SJSA1 (cell line): ENCODE measurements at regions not wholly inside any gene's neighbourhood (a gene's known extent, or its start where the extent isn't known, plus 50 kb on each side); places are given as distances from the start of the nearest gene placed in this dataset.
"Not testable (repeated sequence)": the region's sequence is repeated elsewhere in the genome, so short reads cannot be mapped to it uniquely, and the experiment has no call there.

Experiments
- DNase-seq, 2 experiments: peaks; one replicate each; pipeline ENCODE4 v3.0.0-alpha.2; 2015 to 2020; ENCODE audit warnings: low spot score in 2 of 2, low read depth in 1 of 2
- H3K27ac ChIP-seq: fragments of 250-450 bp; sonication (Bioruptor Pico); 2 replicates; pipeline ENCODE4 v1.5.1; 2020; ENCODE audit warnings: mild to moderate bottlenecking, moderate library complexity
- H3K27me3 ChIP-seq: fragments of 250-450 bp; sonication (Bioruptor Pico); replicated peaks from 2 replicates; pipeline ENCODE4 v1.5.1; 2020; ENCODE audit warnings: mild to moderate bottlenecking, moderate library complexity
- H3K36me3 ChIP-seq: fragments of 250-450 bp; sonication (Bioruptor Pico); 2 replicates; pipeline ENCODE4 v1.5.1; 2020; ENCODE audit warnings: mild to moderate bottlenecking
- H3K4me1 ChIP-seq: fragments of 250-450 bp; sonication (Bioruptor Pico); replicated peaks from 2 replicates; pipeline ENCODE4 v1.6.1; 2021; ENCODE audit warnings: mild to moderate bottlenecking
- H3K4me3 ChIP-seq: fragments of 250-450 bp; sonication (Bioruptor Pico); 2 replicates; pipeline ENCODE4 v1.5.1; 2020; ENCODE audit warnings: mild to moderate bottlenecking
- H3K9me3 ChIP-seq: fragments of 250-450 bp; sonication (Bioruptor Pico); replicated peaks from 2 replicates; pipeline ENCODE4 v1.5.1; 2020; ENCODE audit warnings: mild to moderate bottlenecking

DNA sequence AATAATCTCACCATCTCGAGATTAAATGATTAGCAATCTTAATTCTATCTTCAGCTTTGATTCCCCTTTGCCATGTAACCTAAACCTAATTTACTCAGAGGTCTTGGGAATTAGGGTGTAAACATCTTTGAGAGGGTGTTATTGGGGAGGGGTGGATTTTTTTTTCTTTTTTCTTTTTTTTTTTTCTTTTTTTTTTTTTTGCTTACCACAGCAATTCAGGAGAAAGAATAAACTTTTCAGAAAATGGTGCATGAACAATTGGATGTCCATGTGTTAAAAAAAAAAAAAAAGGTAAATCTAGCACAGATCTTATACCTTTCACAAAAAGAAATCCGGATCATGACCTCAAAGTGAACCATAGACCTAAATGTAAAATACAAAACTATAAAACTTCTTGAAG lies 160.8 kb upstream of the FANCL start:
- H3K36me3 ChIP-seq = no peaks in the 10 kb centered on the region
- no peaks in the 10 kb centered on the region for H3K9me3 ChIP-seq
- H3K4me3 ChIP-seq = no peak overlapping the region
- no peak overlapping the region for H3K27ac ChIP-seq
- no peak for DNase-seq
- no peaks in the 10 kb centered on the region for H3K27me3 ChIP-seq
- H3K4me1 ChIP-seq = no peaks in the 10 kb centered on the region

DNA sequence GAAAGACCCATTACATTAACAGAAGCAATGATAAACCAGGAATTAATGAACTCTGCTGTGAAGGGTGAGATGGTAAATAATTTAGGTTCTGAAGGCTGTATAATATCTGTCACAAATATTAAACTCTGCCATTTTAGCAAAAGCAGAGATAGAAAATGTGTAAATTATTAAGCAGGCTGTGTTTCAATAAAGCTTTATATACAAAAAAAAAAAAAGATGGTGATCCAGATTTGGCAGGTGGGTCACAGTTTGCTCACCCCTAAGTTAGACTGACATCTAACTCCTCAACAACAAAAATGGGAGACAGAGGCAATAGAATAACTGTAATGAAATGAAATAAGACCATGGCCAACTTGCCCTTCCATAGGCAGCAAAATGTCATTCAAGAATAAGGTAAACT lies 157.3 kb upstream of the FANCL start:
- Histone ChIP-seq H3K27ac (no peak overlapping the region), H3K4me3 (no peak overlapping the region), H3K4me1 (no peaks in the 10 kb centered on the region), H3K27me3 (no peaks in the 10 kb centered on the region), H3K36me3 (no peaks in the 10 kb centered on the region), H3K9me3 (no peaks in the 10 kb centered on the region)
- DNase-seq = no peak

DNA sequence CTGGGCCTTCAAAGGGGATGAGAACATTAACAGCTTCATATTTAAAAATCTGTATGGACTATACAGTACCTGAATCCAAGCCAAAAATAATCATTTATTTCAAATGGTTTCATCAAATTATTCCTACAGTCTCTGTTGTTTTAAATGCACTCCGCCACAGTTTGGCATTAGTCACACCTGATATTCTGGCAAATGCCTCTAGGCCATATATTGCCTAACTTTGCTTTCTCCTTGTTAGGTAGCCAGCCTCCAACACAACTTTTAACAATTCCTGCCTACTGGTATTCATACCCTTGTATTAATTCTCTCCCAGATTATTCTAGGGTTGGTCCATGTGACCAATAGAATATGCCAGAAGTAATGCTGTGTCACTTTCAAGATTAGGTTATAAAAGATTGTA lies 146.6 kb upstream of the FANCL start:
- DNase-seq = no peak
- Histone ChIP-seq H3K4me3 (no peak overlapping the region), H3K27ac (no peak overlapping the region), H3K9me3 (no peaks in the 10 kb centered on the region), H3K36me3 (no peaks in the 10 kb centered on the region), H3K27me3 (no peaks in the 10 kb centered on the region; the same call in 1 of the 2 replicates), H3K4me1 (no peaks in the 10 kb centered on the region)

DNA sequence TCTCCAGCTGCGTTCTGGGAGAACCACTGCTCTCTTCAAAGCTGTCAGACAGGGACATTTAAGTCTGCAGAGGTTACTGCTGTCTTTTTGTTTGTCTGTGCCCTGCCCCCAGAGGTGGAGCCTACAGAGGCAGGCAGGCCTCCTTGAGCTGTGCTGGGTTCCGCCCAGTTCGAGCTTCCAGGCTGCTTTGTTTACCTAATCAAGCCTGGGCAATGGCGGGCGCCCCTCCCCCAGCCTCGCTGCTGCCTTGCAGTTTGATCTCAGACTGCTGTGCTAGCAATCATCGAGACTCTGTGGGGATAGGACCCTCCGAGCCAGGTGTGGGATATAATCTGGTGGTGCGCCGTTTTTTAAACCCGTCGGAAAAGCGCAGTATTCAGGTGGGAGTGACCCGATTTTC lies 145.8 kb upstream of the FANCL start:
- H3K36me3 ChIP-seq, H3K4me3 ChIP-seq, H3K9me3 ChIP-seq, DNase-seq, H3K27me3 ChIP-seq, H3K27ac ChIP-seq, H3K4me1 ChIP-seq: not testable (repeated sequence)

DNA sequence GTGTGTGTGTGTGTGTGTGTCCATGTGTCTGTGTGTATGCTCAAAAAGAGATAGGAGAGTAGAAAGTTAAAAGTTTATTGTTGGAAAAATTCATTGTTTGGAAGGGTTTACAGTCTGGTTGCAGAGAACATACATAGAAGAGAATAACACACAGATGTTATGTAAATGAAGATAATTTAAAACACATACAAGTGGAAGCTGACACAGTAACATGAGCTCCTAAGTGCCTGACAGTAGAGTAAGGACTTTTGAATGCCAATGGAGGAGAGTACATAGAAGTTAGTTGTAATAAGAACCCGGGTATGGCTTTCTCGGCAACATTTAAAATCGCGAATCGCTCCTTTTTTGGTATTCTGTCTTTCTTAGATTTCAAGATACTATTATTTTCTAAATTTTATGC lies 137.0 kb upstream of the FANCL start:
- no peaks in the 10 kb centered on the region; the same call in 1 of the 2 replicates for H3K27me3 ChIP-seq
- H3K4me1 ChIP-seq = no peaks in the 10 kb centered on the region
- no peaks in the 10 kb centered on the region for H3K36me3 ChIP-seq
- no peak overlapping the region for H3K4me3 ChIP-seq
- no peaks in the 10 kb centered on the region for H3K9me3 ChIP-seq
- no peak for DNase-seq
- H3K27ac ChIP-seq = no peak overlapping the region

DNA sequence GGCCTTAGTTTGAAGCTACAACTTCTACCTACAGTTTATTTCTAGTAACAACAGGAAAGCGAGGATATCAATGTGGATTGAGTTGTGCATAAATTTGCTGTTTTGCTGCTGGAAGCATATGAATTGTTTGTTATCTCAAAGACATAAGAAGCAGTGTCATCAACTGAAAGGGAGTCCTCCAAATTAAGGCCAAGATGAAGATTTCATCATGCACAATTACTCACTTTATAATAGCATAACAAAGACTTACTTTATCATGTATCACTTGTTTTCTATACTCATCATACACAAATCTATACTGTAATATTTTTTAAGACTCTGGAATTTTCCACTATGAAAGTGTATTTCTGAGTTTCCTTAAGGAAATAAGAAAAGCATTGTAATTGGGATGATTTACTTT lies 136.1 kb upstream of the FANCL start:
- no peaks in the 10 kb centered on the region for H3K9me3 ChIP-seq
- H3K27me3 ChIP-seq = no peaks in the 10 kb centered on the region; the same call in 1 of the 2 replicates
- H3K27ac ChIP-seq = no peak overlapping the region
- no peak overlapping the region for H3K4me3 ChIP-seq
- no peaks in the 10 kb centered on the region for H3K36me3 ChIP-seq
- DNase-seq = no peak
- no peaks in the 10 kb centered on the region for H3K4me1 ChIP-seq

DNA sequence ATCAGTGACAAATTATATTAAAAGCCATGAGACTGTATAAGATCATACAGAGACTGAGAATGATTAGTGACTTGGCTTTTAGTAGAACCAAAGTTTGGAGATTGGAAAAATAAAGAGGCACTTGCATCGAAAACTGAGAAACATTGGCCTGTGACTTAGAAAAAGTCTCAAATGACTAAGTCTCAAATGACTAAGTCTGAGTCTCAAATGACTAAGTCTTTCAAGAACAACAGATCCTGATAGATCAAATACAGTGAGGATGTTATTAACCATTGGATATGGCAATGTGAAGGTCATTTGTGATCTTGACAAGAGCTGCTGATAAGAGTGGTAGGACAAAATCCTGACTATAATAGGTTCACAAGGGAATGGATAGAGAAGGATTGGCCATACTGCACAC lies 135.5 kb upstream of the FANCL start:
- no peak for DNase-seq
- H3K27ac ChIP-seq = no peak overlapping the region
- no peaks in the 10 kb centered on the region for H3K4me1 ChIP-seq
- no peaks in the 10 kb centered on the region for H3K9me3 ChIP-seq
- no peaks in the 10 kb centered on the region; the same call in 1 of the 2 replicates for H3K27me3 ChIP-seq
- no peak overlapping the region for H3K4me3 ChIP-seq
- no peaks in the 10 kb centered on the region for H3K36me3 ChIP-seq

DNA sequence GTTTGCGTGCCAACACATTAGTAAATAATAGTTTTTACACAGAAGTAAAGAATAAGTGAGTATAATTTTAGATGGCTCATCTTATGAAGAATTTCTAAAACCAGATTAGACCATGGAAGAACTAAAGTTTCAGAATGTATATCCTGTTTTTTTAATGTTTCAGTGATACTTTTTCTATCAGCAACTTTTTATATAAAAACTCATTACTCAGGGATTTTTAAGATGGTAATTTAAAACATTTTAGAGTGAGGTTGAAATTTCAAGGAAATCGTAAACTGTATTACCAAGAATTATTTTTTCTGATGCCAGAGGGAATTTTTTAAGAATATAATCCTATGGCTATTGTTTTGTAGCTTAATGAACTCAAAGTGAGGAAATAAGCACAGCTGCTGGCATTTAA lies 128.5 kb upstream of the FANCL start:
- Histone ChIP-seq H3K4me1 (no peaks in the 10 kb centered on the region), H3K36me3 (no peaks in the 10 kb centered on the region), H3K4me3 (no peak overlapping the region), H3K27ac (no peak overlapping the region), H3K27me3 (peaks cover 2% of the 10 kb centered on the region; the same call in 1 of the 2 replicates), H3K9me3 (no peaks in the 10 kb centered on the region)
- DNase-seq = no peak

DNA sequence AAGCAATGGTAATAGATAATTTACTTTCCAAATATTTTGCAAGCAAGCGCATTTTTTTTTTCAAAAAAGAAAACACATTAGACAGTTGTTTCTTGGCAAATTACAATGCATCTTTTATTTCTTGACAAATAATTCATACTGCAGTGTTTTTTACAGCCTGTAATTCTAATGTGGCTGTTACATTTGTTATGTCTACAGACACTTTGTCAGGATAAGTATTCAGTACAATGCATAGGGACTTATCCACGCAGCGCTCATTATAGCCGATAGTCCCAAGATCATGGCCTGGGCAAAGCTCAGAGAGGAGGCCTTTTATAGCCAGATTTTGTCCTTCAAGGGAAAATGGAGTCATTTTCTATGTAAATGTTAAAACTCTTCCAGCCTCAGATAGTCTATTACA lies 123.0 kb upstream of the FANCL start:
- Histone ChIP-seq H3K4me3 (no peak overlapping the region), H3K27ac (no peak overlapping the region), H3K9me3 (no peaks in the 10 kb centered on the region), H3K4me1 (no peaks in the 10 kb centered on the region), H3K27me3 (no peaks in the 10 kb centered on the region), H3K36me3 (no peaks in the 10 kb centered on the region)
- DNase-seq = no peak

DNA sequence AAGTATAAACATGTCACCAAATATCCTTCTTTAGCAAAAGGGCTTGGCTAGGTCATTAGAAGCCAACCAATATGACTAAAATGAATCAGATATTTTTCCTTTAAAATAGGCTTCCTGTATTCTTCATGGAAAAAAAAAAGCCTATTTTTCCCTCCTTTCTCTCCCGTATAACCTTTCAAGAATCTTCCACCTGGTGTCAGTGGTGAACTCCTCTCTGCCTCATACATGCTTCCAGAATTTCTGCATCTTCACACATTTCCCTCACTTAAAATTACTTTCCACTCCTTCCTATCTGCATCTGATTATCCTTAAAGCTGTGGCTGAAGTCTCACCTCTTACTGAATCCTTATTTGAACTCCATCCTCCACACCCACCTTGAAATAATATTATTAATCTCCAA lies 116.9 kb upstream of the FANCL start:
- Histone ChIP-seq H3K27ac (no peak overlapping the region), H3K36me3 (no peaks in the 10 kb centered on the region), H3K9me3 (no peaks in the 10 kb centered on the region), H3K4me3 (no peak overlapping the region), H3K27me3 (no peaks in the 10 kb centered on the region), H3K4me1 (no peaks in the 10 kb centered on the region)
- no peak for DNase-seq

DNA sequence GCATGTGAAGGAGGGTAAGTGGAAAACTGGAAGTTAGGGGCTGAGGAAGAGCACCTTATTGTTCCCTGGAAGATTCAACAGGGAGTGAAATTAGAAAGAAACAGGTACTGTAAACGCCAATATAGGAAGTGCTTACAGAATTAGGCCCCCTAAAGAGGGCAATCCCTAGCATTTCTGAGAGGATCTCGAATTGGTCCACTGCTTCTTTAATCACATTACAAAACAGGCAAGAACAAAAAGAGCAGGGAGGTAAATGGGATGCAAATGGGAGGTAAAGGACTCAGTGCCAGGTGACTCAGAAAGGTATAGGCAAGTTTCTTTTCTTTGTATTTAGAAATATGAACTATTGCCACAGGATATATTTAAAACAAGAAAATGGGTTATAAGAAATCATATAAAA lies 116.4 kb upstream of the FANCL start:
- Histone ChIP-seq H3K36me3 (no peaks in the 10 kb centered on the region), H3K27me3 (no peaks in the 10 kb centered on the region), H3K9me3 (no peaks in the 10 kb centered on the region), H3K27ac (no peak overlapping the region), H3K4me1 (no peaks in the 10 kb centered on the region), H3K4me3 (no peak overlapping the region)
- DNase-seq = no peak

DNA sequence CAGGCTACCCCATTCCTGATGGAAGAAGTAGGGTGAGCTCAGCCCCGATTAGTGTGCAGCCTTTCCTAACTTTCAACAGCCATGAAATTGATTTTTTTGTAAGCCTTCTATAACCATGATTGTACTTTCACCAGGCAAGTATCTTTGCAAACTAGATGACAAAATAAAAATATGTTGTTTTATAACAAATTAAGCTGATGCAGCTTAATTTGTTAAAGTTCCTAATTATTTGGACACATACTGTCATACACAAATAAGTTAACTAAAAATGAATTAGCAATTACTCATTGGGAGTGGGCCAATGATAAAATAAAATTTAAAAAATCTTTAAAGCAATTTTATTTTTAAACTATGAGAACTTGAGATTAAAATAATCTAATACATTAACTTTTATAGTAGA lies 113.1 kb upstream of the FANCL start:
- Histone ChIP-seq H3K27me3 (no peaks in the 10 kb centered on the region), H3K4me1 (no peaks in the 10 kb centered on the region), H3K4me3 (no peak overlapping the region), H3K36me3 (no peaks in the 10 kb centered on the region), H3K9me3 (no peaks in the 10 kb centered on the region), H3K27ac (no peak overlapping the region)
- no peak for DNase-seq

DNA sequence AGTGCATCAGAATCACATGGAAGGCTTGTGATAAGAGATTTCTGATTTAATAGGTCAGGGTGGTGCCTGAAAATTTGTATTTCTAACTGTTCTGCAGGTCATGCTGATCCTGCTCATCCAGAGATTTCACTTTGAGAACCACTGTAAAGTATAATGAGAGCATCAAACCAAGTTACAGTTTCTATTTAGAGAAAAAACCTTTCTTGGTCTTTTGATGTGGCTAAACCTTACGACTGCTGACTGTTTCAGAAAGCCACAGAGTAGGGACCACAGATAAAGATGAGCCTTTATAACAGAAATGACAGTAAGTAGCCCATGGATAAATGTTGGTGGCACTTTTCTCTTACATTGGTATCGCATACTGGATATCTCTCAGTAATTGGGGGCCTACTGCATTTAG lies 109.4 kb upstream of the FANCL start:
- no peaks in the 10 kb centered on the region for H3K27me3 ChIP-seq
- no peak overlapping the region for H3K27ac ChIP-seq
- DNase-seq = no peak
- no peak overlapping the region for H3K4me3 ChIP-seq
- no peaks in the 10 kb centered on the region for H3K4me1 ChIP-seq
- no peaks in the 10 kb centered on the region for H3K9me3 ChIP-seq
- no peaks in the 10 kb centered on the region for H3K36me3 ChIP-seq

DNA sequence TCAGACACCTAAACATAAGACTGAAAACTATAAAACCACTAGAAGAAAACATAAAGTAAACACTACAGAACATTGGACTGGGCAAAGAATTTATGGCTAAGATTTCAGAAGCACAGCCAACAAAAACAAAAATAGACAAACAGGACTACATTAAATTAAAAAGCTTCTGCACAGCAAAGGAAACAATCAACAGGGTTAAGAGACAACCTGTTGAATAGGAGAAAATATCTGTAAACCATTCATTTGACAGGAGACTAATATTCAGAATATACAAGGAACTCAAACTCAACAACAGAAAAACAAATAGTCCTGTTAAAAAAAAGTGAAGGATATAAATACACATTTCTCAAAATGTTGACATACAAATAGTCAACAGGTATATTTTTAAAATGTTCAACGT lies 106.7 kb upstream of the FANCL start:
- no peaks in the 10 kb centered on the region for H3K4me1 ChIP-seq
- H3K9me3 ChIP-seq = no peaks in the 10 kb centered on the region
- H3K27me3 ChIP-seq = no peaks in the 10 kb centered on the region
- DNase-seq = no peak
- H3K27ac ChIP-seq = no peak overlapping the region
- H3K4me3 ChIP-seq = no peak overlapping the region
- no peaks in the 10 kb centered on the region for H3K36me3 ChIP-seq

DNA sequence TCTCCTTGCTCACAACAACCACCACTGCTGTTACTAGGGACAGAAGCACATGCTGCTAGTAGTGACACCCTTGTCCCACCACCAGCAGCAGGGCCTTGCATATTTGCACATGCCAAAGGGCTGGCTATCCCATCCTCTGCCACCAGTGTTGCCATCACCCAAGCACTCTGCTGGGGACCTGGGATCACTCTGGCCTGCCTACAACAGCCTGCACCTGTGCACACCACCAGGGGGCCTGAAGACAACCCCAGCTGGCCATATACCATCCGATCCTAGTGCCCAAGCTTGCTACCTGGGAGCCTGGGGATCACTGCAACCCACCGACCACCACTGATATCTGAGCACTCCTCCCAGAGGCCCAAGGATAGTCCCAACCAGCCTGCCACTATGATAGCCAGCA lies 99.9 kb upstream of the FANCL start:
- Histone ChIP-seq H3K4me3 (no peak overlapping the region), H3K27me3 (no peaks in the 10 kb centered on the region), H3K9me3 (no peaks in the 10 kb centered on the region), H3K36me3 (no peaks in the 10 kb centered on the region), H3K27ac (no peak overlapping the region), H3K4me1 (no peaks in the 10 kb centered on the region)
- no peak for DNase-seq
